ENCODE measurements at regions not wholly inside any gene's neighbourhood (a gene's known extent, or its start where the extent isn't known, plus 50 kb on each side); places are given as distances from the start of the nearest gene placed in this dataset.

GRCh38 chr20:60589623-60590022 lies 631.4 kb downstream of the CDH26 start:
- POLR2A ChIA-PET, result no interaction called here
- CTCF ChIA-PET, result no interaction called here
- no peak for TF ChIP-seq CTCF (IDR thresholded peaks at IDR 0.05; ENCODE audit: control extremely low read depth, extremely low read depth, low read depth, missing control alignments)
- DNase-seq (ENCODE audit: extremely low spot score), result no peak

GRCh38 chr20:60591172-60591799 lies 633.1 kb downstream of the CDH26 start:
- CTCF ChIA-PET, result no interaction called here
- DNase-seq (ENCODE audit: extremely low spot score), result no peak
- POLR2A ChIA-PET, result no interaction called here
- no peak for TF ChIP-seq CTCF (IDR thresholded peaks at IDR 0.05; ENCODE audit: control extremely low read depth, extremely low read depth, low read depth, missing control alignments)

- TF ChIP-seq CTCF (IDR thresholded peaks at IDR 0.05; ENCODE audit: control extremely low read depth, extremely low read depth, low read depth, missing control alignments), result no peak
- ChIA-PET CTCF (interaction anchor here (1.6 kb wide), 1 partner anchor 11 kb away, joined by 3 read pairs; no protein-coding TSS in a partner anchor), POLR2A (no interaction called here)
Measured at GRCh38 chr20:60598528-60598927, 640.3 kb downstream of the CDH26 start.

GRCh38 chr20:60599381-60599780 lies 641.2 kb downstream of the CDH26 start:
- no peak for TF ChIP-seq CTCF (IDR thresholded peaks at IDR 0.05; ENCODE audit: control extremely low read depth, extremely low read depth, low read depth, missing control alignments)
- POLR2A ChIA-PET, result no interaction called here
- no peak for DNase-seq (ENCODE audit: extremely low spot score)
- CTCF ChIA-PET, result interaction anchor here (1.6 kb wide), 1 partner anchor 12 kb away, joined by 3 read pairs; no protein-coding TSS in a partner anchor

More at GRCh38 chr20:60598528-60598927, 640.3 kb downstream of the CDH26 start:
- DNase-seq (ENCODE audit: extremely low spot score), result no peak

- CTCF ChIA-PET, result interaction anchor here (1.6 kb wide), 1 partner anchor 13 kb away, joined by 3 read pairs; no protein-coding TSS in a partner anchor
- no peak for TF ChIP-seq CTCF (IDR thresholded peaks at IDR 0.05; ENCODE audit: control extremely low read depth, extremely low read depth, low read depth, missing control alignments)
- no peak for DNase-seq (ENCODE audit: extremely low spot score)
- POLR2A ChIA-PET, result no interaction called here
Measured at GRCh38 chr20:60600036-60600435, 641.8 kb downstream of the CDH26 start.

GRCh38 chr20:60624066-60624465 lies 628.0 kb upstream of the CDH4 start:
- CTCF ChIA-PET, result no interaction called here
- TF ChIP-seq CTCF (IDR thresholded peaks at IDR 0.05; ENCODE audit: control extremely low read depth, extremely low read depth, low read depth, missing control alignments), result no peak
- POLR2A ChIA-PET, result no interaction called here
- no peak for DNase-seq (ENCODE audit: extremely low spot score)
